Fibroblast of lung (primary cell): ENCODE measurements at regions not wholly inside any gene's neighbourhood (a gene's known extent, or its start where the extent isn't known, plus 50 kb on each side); places are given as distances from the start of the nearest gene placed in this dataset.

Experiments
- DNase-seq, 2 donors: peaks; one replicate each; pipeline versions ENCODE4 v3.0.0 to v3.0.0-alpha.2; 2010; ENCODE audit warnings: low read depth in 2 of 2
- H2AFZ ChIP-seq: 2 replicates; pipeline ENCODE4 v1.5.1; 2012; ENCODE audit warnings: low read length, control low read depth, inconsistent platforms
- H3K27ac ChIP-seq: 2 replicates; pipeline ENCODE4 v1.5.1; 2011; ENCODE audit warnings: low read length, control low read depth; ENCODE audit not compliant: insufficient read depth
- H3K27me3 ChIP-seq: 2 replicates; pipeline ENCODE4 v1.5.1; 2011; ENCODE audit warnings: mild to moderate bottlenecking, low read length; ENCODE audit not compliant: control insufficient read depth, insufficient read depth
- H3K36me3 ChIP-seq: 2 replicates; pipeline ENCODE4 v1.5.1; 2011; ENCODE audit warnings: low read length; ENCODE audit not compliant: control insufficient read depth, insufficient read depth
- H3K4me1 ChIP-seq: 2 replicates; pipeline ENCODE4 v1.5.1; 2011; ENCODE audit warnings: low read length; ENCODE audit not compliant: control insufficient read depth, insufficient read depth; ENCODE audit errors: extremely low read depth
- H3K4me2 ChIP-seq: 2 replicates; pipeline ENCODE4 v1.5.1; 2011; ENCODE audit warnings: low read length, control low read depth; ENCODE audit not compliant: insufficient read depth; ENCODE audit errors: extremely low read depth
- H3K4me3 ChIP-seq, 4 experiments: fragments of 200-600 bp in 1 of 4; sonication (generic) in 1 of 4; replicated peaks in 1 of 4; 2 replicates each; pipeline ENCODE4 v1.5.1; 2011 to 2016; ENCODE audit warnings: low read length in 4 of 4, low read depth in 3 of 4, mild to moderate bottlenecking in 3 of 4, control low read depth in 2 of 4, inconsistent platforms in 1 of 4, mixed read lengths in 1 of 4; ENCODE audit not compliant: insufficient read depth in 1 of 4; ENCODE audit errors: control extremely low read depth in 1 of 4
- H3K79me2 ChIP-seq: 2 replicates; pipeline ENCODE4 v1.5.1; 2012; ENCODE audit warnings: mild to moderate bottlenecking, low read length, inconsistent platforms; ENCODE audit not compliant: control insufficient read depth, insufficient read depth
- H3K9ac ChIP-seq: 2 replicates; pipeline ENCODE4 v1.5.1; 2011; ENCODE audit warnings: mild to moderate bottlenecking, low read length, control low read depth; ENCODE audit not compliant: insufficient read depth
- H3K9me3 ChIP-seq: 2 replicates; pipeline ENCODE4 v1.5.1; 2012; ENCODE audit warnings: low read depth, low read length; ENCODE audit not compliant: control insufficient read depth, insufficient read depth
- H4K20me1 ChIP-seq: 2 replicates; pipeline ENCODE4 v1.5.1; 2011; ENCODE audit warnings: low read length; ENCODE audit not compliant: control insufficient read depth, insufficient read depth; ENCODE audit errors: extremely low read depth
- CTCF ChIP-seq, 2 donors: IDR thresholded peaks in 1 of 2; conservative IDR thresholded peaks in 1 of 2; 1 replicate in 1 of 2; 2 replicates in 1 of 2; pipeline ENCODE4 v1.5.1; 2011 to 2012; ENCODE audit warnings: low read length in 2 of 2, control low read depth in 1 of 2, inconsistent platforms in 1 of 2, low read depth in 1 of 2, mild to moderate bottlenecking in 1 of 2
- EZH2 ChIP-seq: IDR thresholded peaks from 2 replicates; pipeline ENCODE4 v1.5.1; 2012; ENCODE audit warnings: low read length, control low read depth, mild to moderate bottlenecking; ENCODE audit errors: missing control alignments

DNA sequence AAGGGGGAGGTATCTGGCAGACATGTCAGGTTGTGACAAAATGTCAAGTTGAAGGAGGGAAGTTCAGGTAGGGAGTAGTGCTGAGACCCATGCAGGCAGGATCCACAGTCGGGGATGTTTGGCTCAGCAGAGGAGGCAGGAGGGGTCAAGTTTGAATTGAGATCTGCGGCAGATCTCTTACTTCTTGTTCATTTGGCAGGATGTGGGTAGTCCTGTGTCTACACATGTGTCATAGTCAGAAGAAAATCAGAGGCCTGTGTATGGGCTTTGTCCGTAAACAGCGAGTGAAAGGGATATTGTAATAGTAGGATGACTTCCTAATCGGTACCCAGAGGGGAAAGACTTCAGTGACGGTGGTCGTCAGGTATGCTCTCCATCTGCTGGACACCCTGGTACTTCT lies 203.8 kb upstream of the MTPN start:
- TF ChIP-seq CTCF (conservative IDR thresholded peaks at IDR 0.05 in 1 of 2, IDR thresholded peaks at IDR 0.05 in 1 of 2; ENCODE audit: low read depth in 1 of 2, low read length in 2 of 2) (no peak), EZH2 (no peak)
- Histone ChIP-seq H3K4me1 (no peaks in the 10 kb centered on the region), H3K27me3 (no peaks in the 10 kb centered on the region), H3K9ac (no peak overlapping the region), H3K27ac (no peak overlapping the region), H3K9me3 (no peaks in the 10 kb centered on the region), H3K4me3 (no peak overlapping the region), H4K20me1 (no peaks in the 10 kb centered on the region), H2AFZ (no peak overlapping the region), H3K79me2 (no peaks in the 10 kb centered on the region), H3K4me2 (no peak overlapping the region), H3K36me3 (no peaks in the 10 kb centered on the region)
- no peak for DNase-seq

DNA sequence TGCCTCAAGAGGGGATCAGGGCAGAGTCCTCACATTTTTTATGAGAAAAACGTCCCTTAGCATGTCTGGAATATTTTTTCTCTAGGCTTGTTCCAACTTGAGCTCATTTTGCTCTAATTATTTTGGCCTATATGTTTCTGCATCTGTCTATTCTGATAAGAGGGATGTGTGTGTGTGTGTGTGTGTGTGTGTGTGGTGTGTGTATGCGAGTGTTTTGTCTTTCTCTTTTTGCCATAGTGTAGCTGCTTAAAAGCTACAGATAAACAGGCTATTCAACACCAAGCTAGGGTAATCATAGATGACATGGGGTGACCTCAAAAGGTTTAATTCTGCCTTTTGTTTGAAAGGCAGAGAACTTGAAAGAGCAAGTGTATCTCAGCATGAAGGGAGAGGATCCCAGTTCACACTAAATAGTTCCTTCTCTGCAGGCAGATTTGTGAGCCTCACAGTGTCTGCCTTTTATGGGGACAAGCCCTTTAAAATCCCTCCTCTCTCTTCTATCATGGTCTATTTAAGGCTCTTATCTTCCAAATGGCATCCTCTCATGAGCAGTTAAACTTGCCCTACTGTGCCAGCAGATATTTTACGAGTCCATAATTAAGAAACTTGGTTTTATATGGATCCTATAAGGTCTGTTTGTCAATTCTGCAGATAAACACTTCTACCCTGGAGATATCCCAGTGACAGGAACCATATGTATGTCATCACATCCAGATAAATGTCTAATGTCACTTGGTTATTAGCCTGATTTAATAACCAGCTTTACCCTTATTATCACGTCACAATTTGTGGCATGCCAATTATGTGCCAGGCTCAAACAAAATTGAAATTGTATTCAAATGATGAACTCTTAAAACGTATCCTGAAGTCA lies 202.9 kb upstream of the MTPN start:
- H3K4me3 ChIP-seq = no peak overlapping the region

DNA sequence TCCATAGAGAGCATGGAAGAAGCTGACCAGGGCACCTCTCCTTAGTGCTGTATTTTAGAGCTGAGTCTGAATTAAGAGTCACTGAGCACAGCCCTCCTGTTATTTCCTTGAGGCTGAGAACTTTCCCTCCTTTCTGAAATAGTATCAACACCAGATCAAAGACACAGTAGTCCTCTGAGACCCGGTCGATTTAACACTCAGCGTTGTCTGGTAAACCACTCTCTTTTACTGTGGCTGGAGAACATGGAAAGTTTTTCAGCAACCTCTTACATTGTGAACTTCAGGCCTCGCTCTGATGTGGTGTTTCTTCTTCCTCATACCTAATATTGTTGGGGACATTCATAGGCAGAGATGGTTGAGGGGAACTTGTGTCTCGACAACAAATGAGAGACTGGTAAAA lies 202.0 kb upstream of the MTPN start:
- TF ChIP-seq CTCF (conservative IDR thresholded peaks at IDR 0.05 in 1 of 2, IDR thresholded peaks at IDR 0.05 in 1 of 2; ENCODE audit: low read depth in 1 of 2, low read length in 2 of 2) (no peak), EZH2 (no peak)
- H3K9me3 ChIP-seq = no peaks in the 10 kb centered on the region
- H3K27ac ChIP-seq = no peak overlapping the region
- H3K79me2 ChIP-seq = no peaks in the 10 kb centered on the region
- no peak overlapping the region for H3K9ac ChIP-seq
- no peaks in the 10 kb centered on the region for H3K36me3 ChIP-seq
- H2AFZ ChIP-seq = no peak overlapping the region
- no peaks in the 10 kb centered on the region for H4K20me1 ChIP-seq
- no peak overlapping the region for H3K4me3 ChIP-seq
- H3K27me3 ChIP-seq = no peaks in the 10 kb centered on the region
- no peaks in the 10 kb centered on the region for H3K4me1 ChIP-seq
- no peak overlapping the region for H3K4me2 ChIP-seq
- DNase-seq = no peak

More for the DNA sequence above, 202.9 kb upstream of the MTPN start:
- TF ChIP-seq CTCF (conservative IDR thresholded peaks at IDR 0.05 in 1 of 2, IDR thresholded peaks at IDR 0.05 in 1 of 2; ENCODE audit: low read depth in 1 of 2, low read length in 2 of 2) (no peak), EZH2 (no peak)
- Histone ChIP-seq H3K9ac (no peak overlapping the region), H3K36me3 (no peaks in the 10 kb centered on the region), H4K20me1 (no peaks in the 10 kb centered on the region), H3K4me2 (no peak overlapping the region), H3K4me1 (no peaks in the 10 kb centered on the region), H2AFZ (no peak overlapping the region), H3K79me2 (no peaks in the 10 kb centered on the region), H3K27ac (no peak overlapping the region), H3K27me3 (no peaks in the 10 kb centered on the region), H3K9me3 (no peaks in the 10 kb centered on the region)
- DNase-seq = no peak
